Endothelial cell of umbilical vein (primary cell): ENCODE measurements at regions not wholly inside any gene's neighbourhood (a gene's known extent, or its start where the extent isn't known, plus 50 kb on each side); places are given as distances from the start of the nearest gene placed in this dataset.

Experiments used
- BruUV-seq: library from RNA; stranded (reverse); fragments of 400-500 nt; replicated peaks from 2 replicates; lab custom pipeline; 2021; lab: Mats Ljungman, UMichigan
- CTCF ChIA-PET: fragments of 300-600, 350-600 bp; sonication (Branson Sonifier 250); formaldehyde crosslinking; loops from one replicate; lab custom pipeline; 2021; ENCODE audit warnings: antibody characterized with exemption, inconsistent platforms; lab: Charles Lee
- POLR2A ChIA-PET: fragments of 300-600, 350-600 bp; sonication (Branson Sonifier 250); formaldehyde crosslinking; loops from one replicate; lab custom pipeline; 2021; ENCODE audit warnings: antibody characterized with exemption, inconsistent platforms; lab: Charles Lee
- DNase-seq: peaks from one replicate; pipeline ENCODE4 v3.0.0-alpha.2; 2011; ENCODE audit warnings: low read depth, low spot score
- FAIRE-seq: peaks from 2 replicates; lab custom pipeline; 2011; peaks lifted over from hg19 to GRCh38; lab: Jason Lieb, UNC
- H2AFZ ChIP-seq: 2 replicates; pipeline ENCODE4 v1.6.0; 2012; ENCODE audit warnings: low read depth, low read length, control low read depth, inconsistent platforms
- H3K27ac ChIP-seq: 2 replicates; pipeline ENCODE4 v1.5.1; 2011; ENCODE audit warnings: low read depth, mild to moderate bottlenecking, control low read depth, low read length, moderate library complexity; ENCODE audit not compliant: insufficient read depth
- H3K27me3 ChIP-seq, 2 experiments: 2 replicates each; pipeline versions ENCODE4 v1.6.0 to v1.6.1; 2011; ENCODE audit warnings: low read length in 2 of 2, mixed read lengths in 1 of 2; ENCODE audit not compliant: control insufficient read depth in 2 of 2, insufficient read depth in 2 of 2
- H3K36me3 ChIP-seq, 2 experiments: 2 replicates in 1 of 2; 3 replicates in 1 of 2; pipeline ENCODE4 v1.5.1; 2011; ENCODE audit warnings: low read length in 2 of 2, mild to moderate bottlenecking in 1 of 2, moderate library complexity in 1 of 2; ENCODE audit not compliant: control insufficient read depth in 2 of 2, insufficient read depth in 2 of 2; ENCODE audit errors: extremely low read depth in 1 of 2
- H3K4me1 ChIP-seq: 3 replicates; pipeline ENCODE4 v1.5.1; 2011; ENCODE audit warnings: mild to moderate bottlenecking, low read length; ENCODE audit not compliant: control insufficient read depth, insufficient read depth; ENCODE audit errors: extremely low read depth
- H3K4me2 ChIP-seq: 2 replicates; pipeline ENCODE4 v1.6.1; 2011; ENCODE audit warnings: low read length, control low read depth, mixed read lengths; ENCODE audit not compliant: insufficient read depth
- H3K4me3 ChIP-seq, 3 experiments: fragments of 200-600 bp in 1 of 3; sonication (generic), shearing (Covaris generic) in 1 of 3; replicated peaks in 1 of 3; 2 replicates each; pipeline ENCODE4 v1.5.1; 2011 to 2016; ENCODE audit warnings: control low read depth in 3 of 3, low read length in 3 of 3, mild to moderate bottlenecking in 2 of 3, inconsistent platforms in 1 of 3, low read depth in 1 of 3, moderate library complexity in 1 of 3; ENCODE audit not compliant: insufficient read depth in 1 of 3
- H3K79me2 ChIP-seq: 2 replicates; pipeline ENCODE4 v1.6.0; 2012; ENCODE audit warnings: low read length, inconsistent platforms; ENCODE audit not compliant: control insufficient read depth, insufficient read depth
- H3K9ac ChIP-seq: replicated peaks from 2 replicates; pipeline ENCODE3; 2011; ENCODE audit warnings: low read length, control low read depth; ENCODE audit not compliant: insufficient read depth; ENCODE audit errors: extremely low read depth
- H3K9me1 ChIP-seq: replicated peaks from 3 replicates; pipeline ENCODE4 v1.6.0; 2011; ENCODE audit warnings: mild to moderate bottlenecking, low read length; ENCODE audit not compliant: control insufficient read depth, insufficient read depth; ENCODE audit errors: extremely low read depth
- H3K9me3 ChIP-seq: replicated peaks from 2 replicates; pipeline ENCODE4 v1.5.1; 2012; ENCODE audit warnings: low read length, inconsistent platforms; ENCODE audit not compliant: control insufficient read depth, insufficient read depth
- H4K20me1 ChIP-seq: replicated peaks from 2 replicates; pipeline ENCODE3; 2011; ENCODE audit warnings: mild to moderate bottlenecking, low read length; ENCODE audit not compliant: control insufficient read depth, insufficient read depth; ENCODE audit errors: extremely low read depth
- CTCF ChIP-seq, 2 donors: IDR thresholded peaks; 1 replicate in 1 of 2; 2 replicates in 1 of 2; pipeline ENCODE4 v1.5.1; 2011; ENCODE audit warnings: low read length in 2 of 2, mild to moderate bottlenecking in 2 of 2, moderate library complexity in 2 of 2, control low read depth in 1 of 2, inconsistent platforms in 1 of 2, low read depth in 1 of 2; ENCODE audit not compliant: insufficient read depth in 1 of 2; ENCODE audit errors: extremely low read depth in 1 of 2
- EZH2 ChIP-seq: IDR thresholded peaks from 2 replicates; pipeline ENCODE4 v1.6.1; 2012; ENCODE audit warnings: borderline replicate concordance, low read depth, mild to moderate bottlenecking, moderate library complexity, low read length, inconsistent platforms; ENCODE audit not compliant: severe bottlenecking
- FOS ChIP-seq: IDR thresholded peaks from 2 replicates; pipeline ENCODE4 v1.6.1; 2011; ENCODE audit warnings: mild to moderate bottlenecking, low read length, moderate library complexity, borderline replicate concordance; ENCODE audit not compliant: insufficient read depth
- GATA2 ChIP-seq: IDR thresholded peaks from 2 replicates; pipeline ENCODE4 v1.7.0; 2011; ENCODE audit warnings: low read depth, mild to moderate bottlenecking, moderate library complexity, mixed read lengths, low read length; ENCODE audit not compliant: insufficient read length, insufficient read depth
- JUN ChIP-seq: IDR thresholded peaks from 2 replicates; pipeline ENCODE4 v1.6.1; 2011; ENCODE audit warnings: borderline replicate concordance, low read depth; ENCODE audit not compliant: insufficient read length, insufficient read depth
- MAX ChIP-seq: IDR thresholded peaks from 2 replicates; pipeline ENCODE4 v1.6.1; 2011; ENCODE audit not compliant: insufficient read depth, insufficient read length
- MYC ChIP-seq: IDR thresholded peaks from one replicate; pipeline ENCODE4 v1.6.1; 2011; ENCODE audit warnings: mild to moderate bottlenecking, low read depth, low read length
- POLR2A ChIP-seq: IDR thresholded peaks from 2 replicates; pipeline ENCODE4 v1.6.1; 2012; ENCODE audit warnings: low read depth, mild to moderate bottlenecking, control low read depth, low read length
- POLR2AphosphoS5 ChIP-seq: IDR thresholded peaks from 2 replicates; pipeline ENCODE4 v1.6.1; 2012; ENCODE audit warnings: low read depth, mild to moderate bottlenecking, control low read depth, low read length, moderate library complexity; ENCODE audit not compliant: insufficient read depth
- dilution Hi-C: fragments of 300-500 bp; cut with MboI; formaldehyde crosslinking; loops from one replicate; pipeline ENCODE4 v1.15.0; 2019; ENCODE audit warnings: low sequenced_read_pairs; ENCODE audit not compliant: extremely low pct_ligation_motif_present
- intact Hi-C: fragments of 100-400 bp; cut with micrococcal nuclease; formaldehyde crosslinking; loops from one replicate; pipeline ENCODE4 v1.10.0; 2022

GRCh38 chr11:121741761-121742361 lies 289.1 kb upstream of the SORL1-AS1 start:
- FAIRE-seq = no peak
- ChIA-PET CTCF (no interaction called here), POLR2A (no interaction called here)
- no peak overlapping the region for H3K4me3 ChIP-seq
- dilution Hi-C loops (no loop called here), intact Hi-C loops (no loop called here)
- H3K9ac ChIP-seq = no peak overlapping the region
- no peaks in the 10 kb centered on the region for H3K36me3 ChIP-seq
- DNase-seq = no peak
- no TSS peak for BruUV-seq
- no peaks in the 10 kb centered on the region for H4K20me1 ChIP-seq
- no peaks in the 10 kb centered on the region for H3K27me3 ChIP-seq
- H2AFZ ChIP-seq = no peak overlapping the region
- H3K27ac ChIP-seq = no peak overlapping the region
- TF ChIP-seq MYC = no peak
- TF ChIP-seq JUN = no peak
- no peak for TF ChIP-seq CTCF (IDR thresholded peaks at IDR 0.05; ENCODE audit: extremely low read depth in 1 of 2, insufficient read depth in 1 of 2, low read depth in 1 of 2, low read length in 2 of 2)
- no peak for TF ChIP-seq FOS
- no peak for TF ChIP-seq EZH2
- no peak for TF ChIP-seq MAX
- TF ChIP-seq GATA2 = no peak
- TF ChIP-seq POLR2A = no peak
- no peak for TF ChIP-seq POLR2AphosphoS5
- no peaks in the 10 kb centered on the region for H3K9me3 ChIP-seq
- H3K4me1 ChIP-seq = no peaks in the 10 kb centered on the region
- H3K4me2 ChIP-seq = no peak overlapping the region
- H3K9me1 ChIP-seq = no peaks in the 10 kb centered on the region
- no peaks in the 10 kb centered on the region for H3K79me2 ChIP-seq
